HepG2 (cell line): ENCODE measurements at regions not wholly inside any gene's neighbourhood (a gene's known extent, or its start where the extent isn't known, plus 50 kb on each side); places are given as distances from the start of the nearest gene placed in this dataset.

Experiments used
- POGZ ChIP-seq: sonication (generic); formaldehyde crosslinking; IDR thresholded peaks from 2 replicates; pipeline ENCODE4 v1.4.0; 2020; ENCODE audit warnings: mild to moderate bottlenecking, missing genetic modification reagents
- RARA ChIP-seq: IDR thresholded peaks from 2 replicates; pipeline ENCODE4 v1.6.1; 2016; ENCODE audit warnings: missing genetic modification reagents, missing compliant biosample characterization
- RFX1 ChIP-seq: fragments of 450-650 bp; IDR thresholded peaks from 2 replicates; pipeline ENCODE4 v1.6.1; 2017
- SP5 ChIP-seq: IDR thresholded peaks from 2 replicates; pipeline ENCODE4 v1.6.1; 2016; ENCODE audit warnings: low read depth, borderline replicate concordance
- ZNF232 ChIP-seq: sonication (generic); formaldehyde crosslinking; IDR thresholded peaks from 2 replicates; pipeline ENCODE4 v1.4.0; 2020; ENCODE audit warnings: missing genetic modification reagents, borderline replicate concordance
- ZNF33A ChIP-seq: sonication (generic); formaldehyde crosslinking; IDR thresholded peaks from 2 replicates; pipeline ENCODE4 v1.5.1; 2020; ENCODE audit warnings: missing genetic modification reagents, mild to moderate bottlenecking, moderate library complexity, borderline replicate concordance
- TF ChIP-seq, protein P1 (sequence below): IDR thresholded peaks from 2 replicates; pipeline ENCODE4 v1.6.1; 2016; ENCODE audit warnings: missing compliant biosample characterization, missing genetic modification reagents, borderline replicate concordance
- TF ChIP-seq, protein P2 (sequence below): fragments of 450-650 bp; IDR thresholded peaks from 2 replicates; pipeline ENCODE4 v1.6.1; 2017; ENCODE audit warnings: mild to moderate bottlenecking
- TF ChIP-seq, protein P3 (sequence below): sonication (generic); formaldehyde crosslinking; IDR thresholded peaks from 2 replicates; pipeline ENCODE4 v1.8.1; 2023; ENCODE audit warnings: mild to moderate bottlenecking, missing genetic modification reagents
- TF ChIP-seq, protein P4 (sequence below): sonication (generic); formaldehyde crosslinking; IDR thresholded peaks from 2 replicates; pipeline ENCODE4 v1.4.0; 2020; ENCODE audit warnings: missing genetic modification reagents, borderline replicate concordance
- TF ChIP-seq, protein P5 (sequence below): sonication (generic); formaldehyde crosslinking; IDR thresholded peaks from 2 replicates; pipeline ENCODE4 v1.4.0; 2020; ENCODE audit warnings: missing genetic modification reagents
- TF ChIP-seq, protein P6 (sequence below): sonication (generic); formaldehyde crosslinking; IDR thresholded peaks from 2 replicates; pipeline ENCODE4 v1.5.1; 2020; ENCODE audit warnings: mild to moderate bottlenecking, missing genetic modification reagents

DNA sequence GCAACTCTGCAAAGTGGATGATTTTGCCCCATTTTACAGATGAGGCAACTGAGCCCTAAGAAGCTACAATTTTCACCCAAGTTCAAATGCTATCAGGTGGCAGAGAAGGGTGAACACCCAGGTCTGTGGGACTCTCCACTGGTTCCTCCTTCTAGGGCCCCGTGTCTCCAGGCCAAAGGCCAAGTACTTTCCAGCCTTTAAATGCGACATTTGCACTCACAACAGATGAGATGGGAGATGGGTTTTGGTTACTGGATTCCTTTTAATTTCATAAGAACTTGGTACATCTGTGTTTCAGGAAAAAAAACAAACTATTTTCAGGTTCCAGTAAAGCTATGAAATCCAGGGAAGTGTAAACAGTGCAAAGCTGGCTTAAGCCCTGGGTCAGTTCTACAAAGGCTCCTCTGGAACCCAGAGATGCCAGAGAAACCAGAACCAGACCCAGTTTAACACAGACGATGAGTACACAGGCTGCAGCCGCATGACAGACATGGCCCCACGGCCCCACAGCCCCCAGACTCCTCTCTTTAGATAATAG, 361.7 kb downstream of the ANAPC1 start (continued):
- TF ChIP-seq RARA (CRISPR knock-in tag) = peak; percentile 62
- TF ChIP-seq, protein P1, sequence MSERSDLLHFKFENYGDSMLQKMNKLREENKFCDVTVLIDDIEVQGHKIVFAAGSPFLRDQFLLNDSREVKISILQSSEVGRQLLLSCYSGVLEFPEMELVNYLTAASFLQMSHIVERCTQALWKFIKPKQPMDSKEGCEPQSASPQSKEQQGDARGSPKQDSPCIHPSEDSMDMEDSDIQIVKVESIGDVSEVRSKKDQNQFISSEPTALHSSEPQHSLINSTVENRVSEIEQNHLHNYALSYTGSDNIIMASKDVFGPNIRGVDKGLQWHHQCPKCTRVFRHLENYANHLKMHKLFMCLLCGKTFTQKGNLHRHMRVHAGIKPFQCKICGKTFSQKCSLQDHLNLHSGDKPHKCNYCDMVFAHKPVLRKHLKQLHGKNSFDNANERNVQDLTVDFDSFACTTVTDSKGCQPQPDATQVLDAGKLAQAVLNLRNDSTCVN (CRISPR knock-in tag) = peak; percentile 70; the same call in 1 of the 2 replicates
- TF ChIP-seq, protein P2, sequence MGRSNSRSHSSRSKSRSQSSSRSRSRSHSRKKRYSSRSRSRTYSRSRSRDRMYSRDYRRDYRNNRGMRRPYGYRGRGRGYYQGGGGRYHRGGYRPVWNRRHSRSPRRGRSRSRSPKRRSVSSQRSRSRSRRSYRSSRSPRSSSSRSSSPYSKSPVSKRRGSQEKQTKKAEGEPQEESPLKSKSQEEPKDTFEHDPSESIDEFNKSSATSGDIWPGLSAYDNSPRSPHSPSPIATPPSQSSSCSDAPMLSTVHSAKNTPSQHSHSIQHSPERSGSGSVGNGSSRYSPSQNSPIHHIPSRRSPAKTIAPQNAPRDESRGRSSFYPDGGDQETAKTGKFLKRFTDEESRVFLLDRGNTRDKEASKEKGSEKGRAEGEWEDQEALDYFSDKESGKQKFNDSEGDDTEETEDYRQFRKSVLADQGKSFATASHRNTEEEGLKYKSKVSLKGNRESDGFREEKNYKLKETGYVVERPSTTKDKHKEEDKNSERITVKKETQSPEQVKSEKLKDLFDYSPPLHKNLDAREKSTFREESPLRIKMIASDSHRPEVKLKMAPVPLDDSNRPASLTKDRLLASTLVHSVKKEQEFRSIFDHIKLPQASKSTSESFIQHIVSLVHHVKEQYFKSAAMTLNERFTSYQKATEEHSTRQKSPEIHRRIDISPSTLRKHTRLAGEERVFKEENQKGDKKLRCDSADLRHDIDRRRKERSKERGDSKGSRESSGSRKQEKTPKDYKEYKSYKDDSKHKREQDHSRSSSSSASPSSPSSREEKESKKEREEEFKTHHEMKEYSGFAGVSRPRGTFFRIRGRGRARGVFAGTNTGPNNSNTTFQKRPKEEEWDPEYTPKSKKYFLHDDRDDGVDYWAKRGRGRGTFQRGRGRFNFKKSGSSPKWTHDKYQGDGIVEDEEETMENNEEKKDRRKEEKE = no peak
- TF ChIP-seq, protein P3, sequence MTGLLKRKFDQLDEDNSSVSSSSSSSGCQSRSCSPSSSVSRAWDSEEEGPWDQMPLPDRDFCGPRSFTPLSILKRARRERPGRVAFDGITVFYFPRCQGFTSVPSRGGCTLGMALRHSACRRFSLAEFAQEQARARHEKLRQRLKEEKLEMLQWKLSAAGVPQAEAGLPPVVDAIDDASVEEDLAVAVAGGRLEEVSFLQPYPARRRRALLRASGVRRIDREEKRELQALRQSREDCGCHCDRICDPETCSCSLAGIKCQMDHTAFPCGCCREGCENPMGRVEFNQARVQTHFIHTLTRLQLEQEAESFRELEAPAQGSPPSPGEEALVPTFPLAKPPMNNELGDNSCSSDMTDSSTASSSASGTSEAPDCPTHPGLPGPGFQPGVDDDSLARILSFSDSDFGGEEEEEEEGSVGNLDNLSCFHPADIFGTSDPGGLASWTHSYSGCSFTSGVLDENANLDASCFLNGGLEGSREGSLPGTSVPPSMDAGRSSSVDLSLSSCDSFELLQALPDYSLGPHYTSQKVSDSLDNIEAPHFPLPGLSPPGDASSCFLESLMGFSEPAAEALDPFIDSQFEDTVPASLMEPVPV (CRISPR knock-in tag) = no peak
- TF ChIP-seq RFX1 = no peak
- TF ChIP-seq SP5 (CRISPR knock-in tag) = no peak
- TF ChIP-seq, protein P4, sequence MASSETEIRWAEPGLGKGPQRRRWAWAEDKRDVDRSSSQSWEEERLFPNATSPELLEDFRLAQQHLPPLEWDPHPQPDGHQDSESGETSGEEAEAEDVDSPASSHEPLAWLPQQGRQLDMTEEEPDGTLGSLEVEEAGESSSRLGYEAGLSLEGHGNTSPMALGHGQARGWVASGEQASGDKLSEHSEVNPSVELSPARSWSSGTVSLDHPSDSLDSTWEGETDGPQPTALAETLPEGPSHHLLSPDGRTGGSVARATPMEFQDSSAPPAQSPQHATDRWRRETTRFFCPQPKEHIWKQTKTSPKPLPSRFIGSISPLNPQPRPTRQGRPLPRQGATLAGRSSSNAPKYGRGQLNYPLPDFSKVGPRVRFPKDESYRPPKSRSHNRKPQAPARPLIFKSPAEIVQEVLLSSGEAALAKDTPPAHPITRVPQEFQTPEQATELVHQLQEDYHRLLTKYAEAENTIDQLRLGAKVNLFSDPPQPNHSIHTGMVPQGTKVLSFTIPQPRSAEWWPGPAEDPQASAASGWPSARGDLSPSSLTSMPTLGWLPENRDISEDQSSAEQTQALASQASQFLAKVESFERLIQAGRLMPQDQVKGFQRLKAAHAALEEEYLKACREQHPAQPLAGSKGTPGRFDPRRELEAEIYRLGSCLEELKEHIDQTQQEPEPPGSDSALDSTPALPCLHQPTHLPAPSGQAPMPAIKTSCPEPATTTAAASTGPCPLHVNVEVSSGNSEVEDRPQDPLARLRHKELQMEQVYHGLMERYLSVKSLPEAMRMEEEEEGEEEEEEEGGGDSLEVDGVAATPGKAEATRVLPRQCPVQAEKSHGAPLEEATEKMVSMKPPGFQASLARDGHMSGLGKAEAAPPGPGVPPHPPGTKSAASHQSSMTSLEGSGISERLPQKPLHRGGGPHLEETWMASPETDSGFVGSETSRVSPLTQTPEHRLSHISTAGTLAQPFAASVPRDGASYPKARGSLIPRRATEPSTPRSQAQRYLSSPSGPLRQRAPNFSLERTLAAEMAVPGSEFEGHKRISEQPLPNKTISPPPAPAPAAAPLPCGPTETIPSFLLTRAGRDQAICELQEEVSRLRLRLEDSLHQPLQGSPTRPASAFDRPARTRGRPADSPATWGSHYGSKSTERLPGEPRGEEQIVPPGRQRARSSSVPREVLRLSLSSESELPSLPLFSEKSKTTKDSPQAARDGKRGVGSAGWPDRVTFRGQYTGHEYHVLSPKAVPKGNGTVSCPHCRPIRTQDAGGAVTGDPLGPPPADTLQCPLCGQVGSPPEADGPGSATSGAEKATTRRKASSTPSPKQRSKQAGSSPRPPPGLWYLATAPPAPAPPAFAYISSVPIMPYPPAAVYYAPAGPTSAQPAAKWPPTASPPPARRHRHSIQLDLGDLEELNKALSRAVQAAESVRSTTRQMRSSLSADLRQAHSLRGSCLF = no peak
- TF ChIP-seq, protein P5, sequence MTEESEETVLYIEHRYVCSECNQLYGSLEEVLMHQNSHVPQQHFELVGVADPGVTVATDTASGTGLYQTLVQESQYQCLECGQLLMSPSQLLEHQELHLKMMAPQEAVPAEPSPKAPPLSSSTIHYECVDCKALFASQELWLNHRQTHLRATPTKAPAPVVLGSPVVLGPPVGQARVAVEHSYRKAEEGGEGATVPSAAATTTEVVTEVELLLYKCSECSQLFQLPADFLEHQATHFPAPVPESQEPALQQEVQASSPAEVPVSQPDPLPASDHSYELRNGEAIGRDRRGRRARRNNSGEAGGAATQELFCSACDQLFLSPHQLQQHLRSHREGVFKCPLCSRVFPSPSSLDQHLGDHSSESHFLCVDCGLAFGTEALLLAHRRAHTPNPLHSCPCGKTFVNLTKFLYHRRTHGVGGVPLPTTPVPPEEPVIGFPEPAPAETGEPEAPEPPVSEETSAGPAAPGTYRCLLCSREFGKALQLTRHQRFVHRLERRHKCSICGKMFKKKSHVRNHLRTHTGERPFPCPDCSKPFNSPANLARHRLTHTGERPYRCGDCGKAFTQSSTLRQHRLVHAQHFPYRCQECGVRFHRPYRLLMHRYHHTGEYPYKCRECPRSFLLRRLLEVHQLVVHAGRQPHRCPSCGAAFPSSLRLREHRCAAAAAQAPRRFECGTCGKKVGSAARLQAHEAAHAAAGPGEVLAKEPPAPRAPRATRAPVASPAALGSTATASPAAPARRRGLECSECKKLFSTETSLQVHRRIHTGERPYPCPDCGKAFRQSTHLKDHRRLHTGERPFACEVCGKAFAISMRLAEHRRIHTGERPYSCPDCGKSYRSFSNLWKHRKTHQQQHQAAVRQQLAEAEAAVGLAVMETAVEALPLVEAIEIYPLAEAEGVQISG (CRISPR knock-in tag) = peak; percentile 15; the same call in 1 of the 2 replicates
- no peak for TF ChIP-seq ZNF232 (CRISPR knock-in tag)
- no peak for TF ChIP-seq POGZ (CRISPR knock-in tag)
- TF ChIP-seq ZNF33A (CRISPR knock-in tag) = no peak
- TF ChIP-seq, protein P6, sequence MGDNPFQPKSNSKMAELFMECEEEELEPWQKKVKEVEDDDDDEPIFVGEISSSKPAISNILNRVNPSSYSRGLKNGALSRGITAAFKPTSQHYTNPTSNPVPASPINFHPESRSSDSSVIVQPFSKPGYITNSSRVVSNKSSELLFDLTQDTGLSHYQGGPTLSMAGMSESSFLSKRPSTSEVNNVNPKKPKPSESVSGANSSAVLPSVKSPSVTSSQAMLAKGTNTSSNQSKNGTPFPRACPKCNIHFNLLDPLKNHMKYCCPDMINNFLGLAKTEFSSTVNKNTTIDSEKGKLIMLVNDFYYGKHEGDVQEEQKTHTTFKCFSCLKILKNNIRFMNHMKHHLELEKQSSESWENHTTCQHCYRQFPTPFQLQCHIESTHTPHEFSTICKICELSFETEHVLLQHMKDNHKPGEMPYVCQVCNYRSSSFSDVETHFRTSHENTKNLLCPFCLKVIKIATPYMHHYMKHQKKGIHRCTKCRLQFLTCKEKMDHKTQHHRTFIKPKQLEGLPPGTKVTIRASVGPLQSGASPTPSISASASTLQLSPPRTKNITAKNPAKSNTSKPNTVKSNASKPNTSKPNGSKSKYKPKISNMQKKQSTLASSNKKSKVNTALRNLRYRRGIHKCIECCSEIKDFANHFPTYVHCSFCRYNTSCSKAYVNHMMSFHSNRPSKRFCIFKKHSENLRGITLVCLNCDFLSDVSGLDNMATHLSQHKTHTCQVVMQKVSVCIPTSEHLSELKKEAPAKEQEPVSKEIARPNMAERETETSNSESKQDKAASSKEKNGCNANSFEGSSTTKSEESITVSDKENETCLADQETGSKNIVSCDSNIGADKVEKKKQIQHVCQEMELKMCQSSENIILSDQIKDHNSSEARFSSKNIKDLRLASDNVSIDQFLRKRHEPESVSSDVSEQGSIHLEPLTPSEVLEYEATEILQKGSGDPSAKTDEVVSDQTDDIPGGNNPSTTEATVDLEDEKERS (CRISPR knock-in tag) = no peak
